ENCODE measurements at regions not wholly inside any gene's neighbourhood (a gene's known extent, or its start where the extent isn't known, plus 50 kb on each side); places are given as distances from the start of the nearest gene placed in this dataset.
"Not testable (repeated sequence)": the region's sequence is repeated elsewhere in the genome, so short reads cannot be mapped to it uniquely, and the experiment has no call there.

GRCh38 chrX:2640436-2641150, 50.5 kb upstream of the CD99 start:
- H3K4me3 ChIP-seq (replicated peaks in 1 of 2; ENCODE audit: low read depth in 2 of 2, low read length in 2 of 2): no peak overlapping the region
- no peak for TF ChIP-seq CTCF (IDR thresholded peaks at IDR 0.05; ENCODE audit: low read depth, low read length)
- DNase-seq (ENCODE audit: low read depth in 2 of 2): peak in 1 of 2 donors; percentile 61

- no peak overlapping the region for H3K4me3 ChIP-seq (replicated peaks in 1 of 2; ENCODE audit: low read depth in 2 of 2, low read length in 2 of 2)
- no peak for DNase-seq (ENCODE audit: low read depth in 2 of 2)
- no peak for TF ChIP-seq CTCF (IDR thresholded peaks at IDR 0.05; ENCODE audit: low read depth, low read length)
Measured at GRCh38 chrX:2638279-2638678, 52.8 kb upstream of the CD99 start.

- TF ChIP-seq CTCF (IDR thresholded peaks at IDR 0.05; ENCODE audit: low read depth, low read length): no peak
- no peak overlapping the region for H3K4me3 ChIP-seq (replicated peaks in 1 of 2; ENCODE audit: low read depth in 2 of 2, low read length in 2 of 2)
- DNase-seq (ENCODE audit: low read depth in 2 of 2): no peak
Measured at GRCh38 chrX:2635342-2635741, 55.8 kb upstream of the CD99 start.

GRCh38 chrX:2632533-2633504, 58.3 kb upstream of the CD99 start:
- peak in 1 of 2 donors; percentile 29 for DNase-seq (ENCODE audit: low read depth in 2 of 2)
- no peak overlapping the region for H3K4me3 ChIP-seq (replicated peaks in 1 of 2; ENCODE audit: low read depth in 2 of 2, low read length in 2 of 2)
- no peak for TF ChIP-seq CTCF (IDR thresholded peaks at IDR 0.05; ENCODE audit: low read depth, low read length)

- no peak for DNase-seq (ENCODE audit: low read depth in 2 of 2)
- no peak for TF ChIP-seq CTCF (IDR thresholded peaks at IDR 0.05; ENCODE audit: low read depth, low read length)
- H3K4me3 ChIP-seq (replicated peaks in 1 of 2; ENCODE audit: low read depth in 2 of 2, low read length in 2 of 2): no peak overlapping the region
Measured at GRCh38 chrX:2631743-2632532, 59.2 kb upstream of the CD99 start.

GRCh38 chrX:2630935-2631742, 60.0 kb upstream of the CD99 start:
- DNase-seq (ENCODE audit: low read depth in 2 of 2); H3K4me3 ChIP-seq (replicated peaks in 1 of 2; ENCODE audit: low read depth in 2 of 2, low read length in 2 of 2): not testable (repeated sequence)

GRCh38 chrX:2630008-2630934, 60.8 kb upstream of the CD99 start:
- not testable (repeated sequence) for H3K4me3 ChIP-seq (replicated peaks in 1 of 2; ENCODE audit: low read depth in 2 of 2, low read length in 2 of 2); DNase-seq (ENCODE audit: low read depth in 2 of 2)

Data from cardiac fibroblast (primary cell).